B cell (primary cell): ENCODE measurements at regions not wholly inside any gene's neighbourhood (a gene's known extent, or its start where the extent isn't known, plus 50 kb on each side); places are given as distances from the start of the nearest gene placed in this dataset.

Experiments
- EZH2 ChIP-seq: IDR thresholded peaks from 2 replicates; pipeline ENCODE4 v1.6.1; 2012; ENCODE audit warnings: borderline replicate concordance, low read depth, mild to moderate bottlenecking, moderate library complexity, low read length; ENCODE audit not compliant: insufficient read depth, poor library complexity, severe bottlenecking
- TF ChIP-seq, protein P1 (sequence below): fragments of 200-600 bp; IDR thresholded peaks from one replicate; pipeline ENCODE4 v1.8.0; 2022; ENCODE audit warnings: antibody characterized with exemption, mild to moderate bottlenecking

DNA sequence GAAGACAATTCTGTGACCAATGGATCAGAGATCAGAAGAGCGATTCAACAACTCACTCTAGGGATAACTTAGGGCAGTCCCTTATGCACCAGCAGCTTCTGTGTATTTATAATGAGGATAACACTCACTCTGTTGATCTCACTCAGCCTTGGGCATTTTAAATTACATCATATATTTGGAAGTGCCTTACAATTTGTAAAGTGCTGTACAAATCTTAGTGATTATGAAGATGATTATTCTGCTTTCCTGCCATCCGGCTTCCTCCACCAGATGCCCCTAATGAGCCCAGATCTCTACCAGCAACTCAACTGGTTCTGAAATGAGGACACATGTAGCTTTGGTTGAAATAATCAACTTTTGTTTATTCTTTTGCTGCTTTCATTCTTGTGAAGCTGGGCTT is 105.3 kb downstream of the PCSK1 start:
- TF ChIP-seq, protein P1, sequence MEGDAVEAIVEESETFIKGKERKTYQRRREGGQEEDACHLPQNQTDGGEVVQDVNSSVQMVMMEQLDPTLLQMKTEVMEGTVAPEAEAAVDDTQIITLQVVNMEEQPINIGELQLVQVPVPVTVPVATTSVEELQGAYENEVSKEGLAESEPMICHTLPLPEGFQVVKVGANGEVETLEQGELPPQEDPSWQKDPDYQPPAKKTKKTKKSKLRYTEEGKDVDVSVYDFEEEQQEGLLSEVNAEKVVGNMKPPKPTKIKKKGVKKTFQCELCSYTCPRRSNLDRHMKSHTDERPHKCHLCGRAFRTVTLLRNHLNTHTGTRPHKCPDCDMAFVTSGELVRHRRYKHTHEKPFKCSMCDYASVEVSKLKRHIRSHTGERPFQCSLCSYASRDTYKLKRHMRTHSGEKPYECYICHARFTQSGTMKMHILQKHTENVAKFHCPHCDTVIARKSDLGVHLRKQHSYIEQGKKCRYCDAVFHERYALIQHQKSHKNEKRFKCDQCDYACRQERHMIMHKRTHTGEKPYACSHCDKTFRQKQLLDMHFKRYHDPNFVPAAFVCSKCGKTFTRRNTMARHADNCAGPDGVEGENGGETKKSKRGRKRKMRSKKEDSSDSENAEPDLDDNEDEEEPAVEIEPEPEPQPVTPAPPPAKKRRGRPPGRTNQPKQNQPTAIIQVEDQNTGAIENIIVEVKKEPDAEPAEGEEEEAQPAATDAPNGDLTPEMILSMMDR = no peak
- no peak for TF ChIP-seq EZH2
